GM19438 (cell line): ENCODE measurements at regions not wholly inside any gene's neighbourhood (a gene's known extent, or its start where the extent isn't known, plus 50 kb on each side); places are given as distances from the start of the nearest gene placed in this dataset.
"Not testable (repeated sequence)": the region's sequence is repeated elsewhere in the genome, so short reads cannot be mapped to it uniquely, and the experiment has no call there.

Experiments
- ATAC-seq: cut with Tn5 transposase; IDR thresholded peaks from one replicate; pipeline ENCODE4 v1.9.1; 2021; ENCODE audit warnings: low read depth; ENCODE audit not compliant: unreplicated experiment

GRCh38 chrX:121169099-121170035 lies 122.0 kb downstream of the GLUD2 start:
- ATAC-seq = no peak

GRCh38 chrX:121172703-121173102 lies 125.3 kb downstream of the GLUD2 start:
- ATAC-seq = no peak

- ATAC-seq = no peak
Measured at GRCh38 chrX:121179972-121180371, 132.6 kb downstream of the GLUD2 start.

GRCh38 chrX:121191779-121192178 lies 144.4 kb downstream of the GLUD2 start:
- no peak for ATAC-seq

GRCh38 chrX:121195719-121196118 lies 148.3 kb downstream of the GLUD2 start:
- ATAC-seq = no peak

GRCh38 chrX:121196872-121197444 lies 149.5 kb downstream of the GLUD2 start:
- not testable (repeated sequence) for ATAC-seq

- no peak for ATAC-seq
Measured at GRCh38 chrX:121208563-121208962, 161.2 kb downstream of the GLUD2 start.

GRCh38 chrX:121216641-121217374 lies 169.4 kb downstream of the GLUD2 start:
- ATAC-seq = no peak

GRCh38 chrX:121221322-121221977 lies 174.0 kb downstream of the GLUD2 start:
- no peak for ATAC-seq

GRCh38 chrX:121227888-121228287 lies 180.5 kb downstream of the GLUD2 start:
- ATAC-seq = no peak

GRCh38 chrX:121231566-121232358 lies 184.4 kb downstream of the GLUD2 start:
- no peak for ATAC-seq

- no peak for ATAC-seq
Measured at GRCh38 chrX:121236040-121236439, 188.6 kb downstream of the GLUD2 start.

- ATAC-seq = no peak
Measured at GRCh38 chrX:121238093-121238492, 190.7 kb downstream of the GLUD2 start.

- no peak for ATAC-seq
Measured at GRCh38 chrX:121244511-121244910, 197.1 kb downstream of the GLUD2 start.

GRCh38 chrX:121245763-121246162 lies 198.4 kb downstream of the GLUD2 start:
- ATAC-seq = no peak

GRCh38 chrX:121254336-121254735 lies 206.9 kb downstream of the GLUD2 start:
- no peak for ATAC-seq

GRCh38 chrX:121256647-121257046 lies 209.2 kb downstream of the GLUD2 start:
- ATAC-seq = no peak

- no peak for ATAC-seq
Measured at GRCh38 chrX:121258545-121258944, 211.1 kb downstream of the GLUD2 start.

- no peak for ATAC-seq
Measured at GRCh38 chrX:121259170-121259569, 211.8 kb downstream of the GLUD2 start.
